GM12892 (cell line): ENCODE measurements at regions not wholly inside any gene's neighbourhood (a gene's known extent, or its start where the extent isn't known, plus 50 kb on each side); places are given as distances from the start of the nearest gene placed in this dataset.

ENCODE experiments used
- POLR2A ChIP-seq: IDR thresholded peaks from 2 replicates; pipeline ENCODE4 v1.6.1; 2011; ENCODE audit warnings: low read depth, low read length, control low read depth
- TAF1 ChIP-seq: IDR thresholded peaks from 2 replicates; pipeline ENCODE4 v1.6.1; 2011; ENCODE audit warnings: low read depth, mild to moderate bottlenecking, control low read depth, low read length, borderline replicate concordance

DNA sequence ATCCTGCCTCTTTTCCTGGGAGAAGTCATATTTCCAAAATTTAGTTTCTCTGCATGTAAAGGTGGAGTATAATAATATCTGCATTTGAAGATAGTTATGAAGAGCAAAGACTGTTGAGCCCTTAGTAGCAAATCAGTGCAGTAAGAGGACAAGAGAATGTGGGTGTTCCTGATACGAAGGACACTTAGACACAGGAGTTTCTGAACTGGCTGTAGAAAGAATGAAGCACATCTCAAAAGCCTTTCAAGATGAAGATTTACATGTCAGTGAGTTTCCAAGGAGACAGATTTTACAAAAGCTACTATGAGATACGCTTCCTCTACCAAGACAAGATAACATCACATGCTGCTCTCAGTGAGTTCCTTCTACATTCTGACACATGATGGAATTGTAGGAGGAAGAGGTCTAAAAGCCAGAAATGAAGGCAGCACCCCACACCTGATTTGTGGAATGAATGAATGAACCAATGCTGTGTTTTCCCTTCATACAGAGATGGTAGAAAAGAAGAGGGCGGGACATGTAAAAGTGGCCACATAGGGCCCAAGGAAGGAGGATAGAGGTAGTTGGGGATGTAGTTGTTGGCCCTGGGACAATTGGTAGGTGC is 173.6 kb upstream of the PDE1C start:
- no peak for TF ChIP-seq POLR2A
- TF ChIP-seq TAF1, result no peak
